H1 (cell line): ENCODE measurements at regions not wholly inside any gene's neighbourhood (a gene's known extent, or its start where the extent isn't known, plus 50 kb on each side); places are given as distances from the start of the nearest gene placed in this dataset.

Source experiments
- CTCF ChIA-PET: fragments of 300-600 bp; sonication (Branson Sonifier 250); formaldehyde crosslinking; loops from one replicate; lab custom pipeline; 2021; ENCODE audit not compliant: partially characterized antibody; lab: Charles Lee
- POLR2A ChIA-PET: fragments of 300-600 bp; sonication (Branson Sonifier 250); formaldehyde crosslinking; loops from one replicate; lab custom pipeline; 2021; ENCODE audit warnings: inconsistent platforms; ENCODE audit not compliant: partially characterized antibody; lab: Charles Lee
- DNase-seq, 2 experiments: peaks; one replicate each; pipeline versions ENCODE4 v3.0.0 to v3.0.0-alpha.2; 2010 to 2022; ENCODE audit warnings: low spot score in 2 of 2, low read depth in 1 of 2, mixed read lengths in 1 of 2
- FAIRE-seq: peaks from 2 replicates; lab custom pipeline; 2011; peaks lifted over from hg19 to GRCh38; lab: Jason Lieb, UNC
- H2AFZ ChIP-seq: 2 replicates; pipeline ENCODE4 v1.8.1; 2012; ENCODE audit warnings: low read length, inconsistent platforms
- H2AK5ac ChIP-seq: 2 replicates; pipeline ENCODE4 v1.6.1; 2013; ENCODE audit warnings: low read depth, low read length
- H2BK120ac ChIP-seq: replicated peaks from 2 replicates; pipeline ENCODE3; 2013; ENCODE audit warnings: low read depth, low read length, inconsistent platforms
- H2BK12ac ChIP-seq: 2 replicates; pipeline ENCODE4 v1.6.1; 2013; ENCODE audit warnings: low read depth, low read length
- H2BK15ac ChIP-seq: 2 replicates; pipeline ENCODE4 v1.6.1; 2013; ENCODE audit warnings: low read length
- H2BK20ac ChIP-seq: 2 replicates; pipeline ENCODE4 v1.6.1; 2013; ENCODE audit warnings: low read length
- H2BK5ac ChIP-seq: 2 replicates; pipeline ENCODE4 v1.6.1; 2013; ENCODE audit warnings: low read depth, low read length
- H3K14ac ChIP-seq: 2 replicates; pipeline ENCODE4 v1.6.1; 2013; ENCODE audit warnings: inconsistent platforms; ENCODE audit not compliant: insufficient read length
- H3K18ac ChIP-seq: 2 replicates; pipeline ENCODE4 v1.6.1; 2013; ENCODE audit warnings: low read length; ENCODE audit errors: extremely low read depth
- H3K23ac ChIP-seq: 2 replicates; pipeline ENCODE4 v1.6.1; 2013; ENCODE audit warnings: inconsistent platforms; ENCODE audit not compliant: insufficient read length
- H3K23me2 ChIP-seq: 2 replicates; pipeline ENCODE4 v1.6.1; 2013; ENCODE audit warnings: low read depth, low read length
- H3K27ac ChIP-seq: 2 replicates; pipeline ENCODE4 v1.6.1; 2011; ENCODE audit warnings: low read depth, low read length, inconsistent platforms
- H3K27me3 ChIP-seq, 4 experiments: replicated peaks in 1 of 4; 1 replicate in 1 of 4; 2 replicates in 3 of 4; pipeline versions ENCODE4 v1.6.1 to v1.8.1; 2011 to 2013; ENCODE audit warnings: low read length in 3 of 4, mild to moderate bottlenecking in 3 of 4, inconsistent platforms in 2 of 4, mixed read lengths in 2 of 4, moderate library complexity in 1 of 4; ENCODE audit not compliant: control insufficient read depth in 3 of 4, insufficient read depth in 3 of 4; ENCODE audit errors: extremely low read depth in 1 of 4
- H3K36me3 ChIP-seq, 4 experiments: 2 replicates each; pipeline versions ENCODE4 v1.6.1 to v1.8.1; 2011 to 2013; ENCODE audit warnings: mild to moderate bottlenecking in 4 of 4, low read length in 3 of 4, moderate library complexity in 2 of 4, control low read depth in 1 of 4, inconsistent platforms in 1 of 4; ENCODE audit not compliant: insufficient read depth in 4 of 4, control insufficient read depth in 2 of 4
- H3K4ac ChIP-seq: replicated peaks from 2 replicates; pipeline ENCODE3; 2013; ENCODE audit warnings: low read length, low read depth, mixed read lengths, inconsistent platforms; ENCODE audit not compliant: insufficient read length
- H3K4me1 ChIP-seq, 4 experiments: replicated peaks in 1 of 4; 1 replicate in 1 of 4; 2 replicates in 3 of 4; pipeline versions ENCODE4 v1.6.1 to v1.8.1; 2011 to 2013; ENCODE audit warnings: low read length in 3 of 4, inconsistent platforms in 2 of 4, mixed read lengths in 1 of 4; ENCODE audit not compliant: insufficient read depth in 4 of 4, control insufficient read depth in 3 of 4
- H3K4me2 ChIP-seq, 2 experiments: 2 replicates each; pipeline versions ENCODE4 v1.6.1 to v1.8.1; 2011 to 2013; ENCODE audit warnings: low read depth in 2 of 2, low read length in 2 of 2, control low read depth in 1 of 2, inconsistent platforms in 1 of 2, mild to moderate bottlenecking in 1 of 2; ENCODE audit not compliant: insufficient read depth in 1 of 2
- H3K4me3 ChIP-seq, 4 experiments: fragments of 200-600, 300-600 bp in 1 of 4; sonication (generic), shearing (Covaris generic), sonication (Bioruptor Twin) in 1 of 4; 2 replicates each; pipeline versions ENCODE4 v1.5.1 to v1.8.1; 2011 to 2016; ENCODE audit warnings: low read length in 4 of 4, low read depth in 3 of 4, control low read depth in 2 of 4, inconsistent platforms in 2 of 4, mild to moderate bottlenecking in 2 of 4, mixed read lengths in 1 of 4, moderate library complexity in 1 of 4; ENCODE audit not compliant: insufficient read depth in 2 of 4; ENCODE audit errors: extremely low read depth in 1 of 4
- H3K56ac ChIP-seq: replicated peaks from 2 replicates; pipeline ENCODE3; 2013; ENCODE audit warnings: low read depth, mild to moderate bottlenecking, mixed read lengths, low read length, inconsistent platforms; ENCODE audit not compliant: insufficient read length
- H3K79me1 ChIP-seq: 2 replicates; pipeline ENCODE4 v1.6.1; 2013; ENCODE audit warnings: low read depth, low read length, control low read depth
- H3K79me2 ChIP-seq, 2 experiments: 2 replicates each; pipeline versions ENCODE4 v1.6.1 to v1.8.1; 2012 to 2013; ENCODE audit warnings: low read length in 2 of 2, mild to moderate bottlenecking in 2 of 2, inconsistent platforms in 1 of 2; ENCODE audit not compliant: insufficient read depth in 2 of 2, control insufficient read depth in 1 of 2
- H3K9ac ChIP-seq, 4 experiments: replicated peaks in 1 of 4; 1 replicate in 1 of 4; 2 replicates in 3 of 4; pipeline versions ENCODE4 v1.6.1 to v1.8.1; 2011 to 2013; ENCODE audit warnings: low read depth in 3 of 4, low read length in 3 of 4, control low read depth in 2 of 4, mild to moderate bottlenecking in 2 of 4, moderate library complexity in 2 of 4, inconsistent platforms in 1 of 4; ENCODE audit errors: extremely low read depth in 1 of 4
- H3K9me3 ChIP-seq, 2 experiments: 2 replicates each; pipeline versions ENCODE4 v1.6.1 to v1.8.1; 2012 to 2013; ENCODE audit warnings: mild to moderate bottlenecking in 2 of 2, moderate library complexity in 2 of 2, control low read depth in 1 of 2, inconsistent platforms in 1 of 2, low read depth in 1 of 2, low read length in 1 of 2, mixed read lengths in 1 of 2; ENCODE audit not compliant: insufficient read depth in 2 of 2
- H4K20me1 ChIP-seq, 2 experiments: replicated peaks in 1 of 2; 2 replicates each; pipeline versions ENCODE3 to v1.8.1; 2011 to 2013; ENCODE audit warnings: inconsistent platforms in 2 of 2, low read length in 2 of 2, mild to moderate bottlenecking in 1 of 2; ENCODE audit not compliant: insufficient read depth in 2 of 2, control insufficient read depth in 1 of 2
- H4K5ac ChIP-seq: 2 replicates; pipeline ENCODE4 v1.6.1; 2013; ENCODE audit warnings: low read length, low read depth, mixed read lengths, inconsistent platforms; ENCODE audit not compliant: insufficient read length
- H4K8ac ChIP-seq: 2 replicates; pipeline ENCODE4 v1.8.0; 2013; ENCODE audit warnings: mild to moderate bottlenecking, moderate library complexity, low read length, inconsistent platforms; ENCODE audit not compliant: insufficient read depth; ENCODE audit errors: extremely low read depth
- H4K91ac ChIP-seq: replicated peaks from 2 replicates; pipeline ENCODE3; 2013; ENCODE audit warnings: low read length, mixed read lengths, inconsistent platforms; ENCODE audit not compliant: insufficient read length
- EGR1 ChIP-seq: IDR thresholded peaks from 2 replicates; pipeline ENCODE4 v1.6.1; 2011; ENCODE audit warnings: low read depth, low read length, borderline replicate concordance
- JUND ChIP-seq: IDR thresholded peaks from 2 replicates; pipeline ENCODE4 v1.6.1; 2011; ENCODE audit warnings: mild to moderate bottlenecking, improper control_type of control experiment, low read length
- KDM1A ChIP-seq: fragments of 200-600, 300-600 bp; sonication (generic); IDR thresholded peaks from 2 replicates; pipeline ENCODE4 v1.7.1; 2016; ENCODE audit warnings: mild to moderate bottlenecking, low read length, borderline replicate concordance
- NRF1 ChIP-seq: IDR thresholded peaks from 2 replicates; pipeline ENCODE4 v1.6.1; 2011; ENCODE audit warnings: mild to moderate bottlenecking, low read depth, low read length, improper control_type of control experiment
- RAD21 ChIP-seq, 2 experiments: IDR thresholded peaks in 1 of 2; conservative IDR thresholded peaks in 1 of 2; 2 replicates each; pipeline ENCODE4 v1.6.1; 2011; ENCODE audit warnings: low read depth in 2 of 2, low read length in 2 of 2, improper control_type of control experiment in 1 of 2, inconsistent platforms in 1 of 2, mild to moderate bottlenecking in 1 of 2, moderate library complexity in 1 of 2
- SIX5 ChIP-seq: IDR thresholded peaks from 2 replicates; pipeline ENCODE4 v1.6.1; 2011; ENCODE audit warnings: mild to moderate bottlenecking, low read depth, low read length
- SP2 ChIP-seq: IDR thresholded peaks from 2 replicates; pipeline ENCODE4 v1.6.1; 2012; ENCODE audit warnings: mild to moderate bottlenecking, low read length, inconsistent platforms
- TBP ChIP-seq: IDR thresholded peaks from 2 replicates; pipeline ENCODE4 v1.6.1; 2011; ENCODE audit warnings: low read depth, low read length, improper control_type of control experiment
- TEAD4 ChIP-seq: IDR thresholded peaks from 2 replicates; pipeline ENCODE4 v1.6.1; 2012; ENCODE audit warnings: low read depth, low read length, inconsistent platforms, mixed read lengths
- WGBS, 2 experiments: shearing (Covaris generic) in 1 of 2; methylation state at CpG; one replicate each; pipeline versions ENCODE4 v1.1.6 to v1.1.7; 2013 to 2015; ENCODE audit warnings: low lambda C conversion rate in 2 of 2, mixed read lengths in 2 of 2, inconsistent platforms in 1 of 2, low coverage in 1 of 2, missing lambda C conversion rate in 1 of 2; ENCODE audit not compliant: insufficient replicate concordance in 2 of 2, insufficient coverage in 1 of 2, insufficient read length in 1 of 2; ENCODE audit errors: extremely low coverage in 1 of 2, missing lambda C conversion rate in 1 of 2; 5-methylcytosine and 5-hydroxymethylcytosine counted together
- TF ChIP-seq, protein P1 (sequence below), 3 experiments: IDR thresholded peaks; 1 replicate in 2 of 3; 2 replicates in 1 of 3; pipeline versions ENCODE4 v1.5.1 to v1.6.1; 2011; ENCODE audit warnings: low read length in 3 of 3, mild to moderate bottlenecking in 3 of 3, inconsistent platforms in 2 of 3, low read depth in 1 of 3, moderate library complexity in 1 of 3; ENCODE audit not compliant: insufficient read depth in 1 of 3; ENCODE audit errors: control extremely low read depth in 1 of 3
- TF ChIP-seq, protein P2 (sequence below): IDR thresholded peaks from 2 replicates; pipeline ENCODE4 v1.6.1; 2012; ENCODE audit warnings: inconsistent platforms

DNA sequence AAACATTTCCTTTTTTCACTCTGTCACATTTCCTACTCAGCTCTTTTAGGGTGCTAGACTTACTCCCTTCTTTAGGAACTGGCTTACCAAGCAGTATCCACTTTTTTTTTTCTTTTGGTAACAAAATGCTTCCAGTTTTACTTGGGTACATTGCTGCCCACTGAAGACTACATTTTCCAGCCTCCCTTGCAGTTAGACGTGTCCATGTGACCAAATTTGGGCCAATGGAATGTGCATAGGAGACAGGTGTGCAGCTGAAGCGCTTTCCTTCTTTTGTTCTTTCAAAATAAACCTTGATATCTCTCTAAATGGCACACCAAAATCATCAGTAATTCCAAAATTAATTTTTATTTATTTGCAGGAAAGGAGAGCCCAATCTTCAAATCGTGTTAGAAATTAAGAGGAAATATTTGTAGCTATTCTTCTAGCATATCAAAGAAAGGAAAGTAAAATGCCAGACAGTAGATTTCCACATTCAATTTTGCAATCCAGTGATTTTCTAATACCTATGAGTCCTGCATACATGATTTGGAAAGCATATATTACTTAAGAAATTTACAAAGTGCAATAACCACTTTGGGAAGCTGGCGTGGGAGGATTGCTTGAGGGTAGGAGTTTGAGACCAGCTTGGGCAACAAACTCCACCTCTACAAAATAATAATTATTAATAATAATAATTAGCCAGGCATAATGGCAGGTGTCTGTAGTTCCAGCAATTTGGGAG lies 422.0 kb upstream of the FRG2C start:
- H2AFZ ChIP-seq = no peak overlapping the region
- H4K5ac ChIP-seq = no peak overlapping the region
- no peak for DNase-seq
- H3K79me2 ChIP-seq = no peaks in the 10 kb centered on the region
- ChIA-PET POLR2A (no interaction called here), CTCF (no interaction called here)
- no peak overlapping the region for H2BK15ac ChIP-seq
- H3K23ac ChIP-seq = no peak overlapping the region
- no peak overlapping the region for H3K4me3 ChIP-seq
- no peaks in the 10 kb centered on the region for H3K9me3 ChIP-seq
- H3K36me3 ChIP-seq = no peaks in the 10 kb centered on the region
- H2BK20ac ChIP-seq = no peak overlapping the region
- H4K8ac ChIP-seq = no peak overlapping the region
- no peak overlapping the region for H3K14ac ChIP-seq
- no peak overlapping the region for H4K91ac ChIP-seq
- H2BK5ac ChIP-seq = no peak overlapping the region
- H3K18ac ChIP-seq = no peak overlapping the region
- H3K27me3 ChIP-seq = no peaks in the 10 kb centered on the region
- no peaks in the 10 kb centered on the region for H3K4me1 ChIP-seq
- H3K56ac ChIP-seq = no peak overlapping the region
- no peak overlapping the region for H3K27ac ChIP-seq
- no peaks in the 10 kb centered on the region for H4K20me1 ChIP-seq
- H3K23me2 ChIP-seq = no peaks in the 10 kb centered on the region
- 93% methylated on average over 4 of the region's 4 CpGs; no CpG with 5 or more reads in 1 of the 2 experiments for WGBS, 2 experiments
- no peak for FAIRE-seq
- no peak overlapping the region for H3K4ac ChIP-seq
- H2AK5ac ChIP-seq = no peak overlapping the region
- no peak overlapping the region for H2BK120ac ChIP-seq
- no peaks in the 10 kb centered on the region for H3K79me1 ChIP-seq
- no peak overlapping the region for H3K4me2 ChIP-seq
- H2BK12ac ChIP-seq = no peak overlapping the region
- no peak overlapping the region for H3K9ac ChIP-seq
- TF ChIP-seq, protein P1, sequence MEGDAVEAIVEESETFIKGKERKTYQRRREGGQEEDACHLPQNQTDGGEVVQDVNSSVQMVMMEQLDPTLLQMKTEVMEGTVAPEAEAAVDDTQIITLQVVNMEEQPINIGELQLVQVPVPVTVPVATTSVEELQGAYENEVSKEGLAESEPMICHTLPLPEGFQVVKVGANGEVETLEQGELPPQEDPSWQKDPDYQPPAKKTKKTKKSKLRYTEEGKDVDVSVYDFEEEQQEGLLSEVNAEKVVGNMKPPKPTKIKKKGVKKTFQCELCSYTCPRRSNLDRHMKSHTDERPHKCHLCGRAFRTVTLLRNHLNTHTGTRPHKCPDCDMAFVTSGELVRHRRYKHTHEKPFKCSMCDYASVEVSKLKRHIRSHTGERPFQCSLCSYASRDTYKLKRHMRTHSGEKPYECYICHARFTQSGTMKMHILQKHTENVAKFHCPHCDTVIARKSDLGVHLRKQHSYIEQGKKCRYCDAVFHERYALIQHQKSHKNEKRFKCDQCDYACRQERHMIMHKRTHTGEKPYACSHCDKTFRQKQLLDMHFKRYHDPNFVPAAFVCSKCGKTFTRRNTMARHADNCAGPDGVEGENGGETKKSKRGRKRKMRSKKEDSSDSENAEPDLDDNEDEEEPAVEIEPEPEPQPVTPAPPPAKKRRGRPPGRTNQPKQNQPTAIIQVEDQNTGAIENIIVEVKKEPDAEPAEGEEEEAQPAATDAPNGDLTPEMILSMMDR (IDR thresholded peaks at IDR 0.05; ENCODE audit: control extremely low read depth in 1 of 3, insufficient read depth in 1 of 3, low read depth in 1 of 3, low read length in 3 of 3) = no peak
- TF ChIP-seq NRF1 (no peak), EGR1 (no peak), TEAD4 (no peak), JUND (no peak), RAD21 (IDR thresholded peaks at IDR 0.05 in 1 of 2, conservative IDR thresholded peaks at IDR 0.05 in 1 of 2; ENCODE audit: low read depth in 2 of 2, low read length in 2 of 2) (no peak), SIX5 (no peak), SP2 (no peak), KDM1A (no peak), TBP (no peak)
- TF ChIP-seq, protein P2, sequence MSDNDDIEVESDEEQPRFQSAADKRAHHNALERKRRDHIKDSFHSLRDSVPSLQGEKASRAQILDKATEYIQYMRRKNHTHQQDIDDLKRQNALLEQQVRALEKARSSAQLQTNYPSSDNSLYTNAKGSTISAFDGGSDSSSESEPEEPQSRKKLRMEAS = no peak
